ENCODE measurements at regions not wholly inside any gene's neighbourhood (a gene's known extent, or its start where the extent isn't known, plus 50 kb on each side); places are given as distances from the start of the nearest gene placed in this dataset.

DNA sequence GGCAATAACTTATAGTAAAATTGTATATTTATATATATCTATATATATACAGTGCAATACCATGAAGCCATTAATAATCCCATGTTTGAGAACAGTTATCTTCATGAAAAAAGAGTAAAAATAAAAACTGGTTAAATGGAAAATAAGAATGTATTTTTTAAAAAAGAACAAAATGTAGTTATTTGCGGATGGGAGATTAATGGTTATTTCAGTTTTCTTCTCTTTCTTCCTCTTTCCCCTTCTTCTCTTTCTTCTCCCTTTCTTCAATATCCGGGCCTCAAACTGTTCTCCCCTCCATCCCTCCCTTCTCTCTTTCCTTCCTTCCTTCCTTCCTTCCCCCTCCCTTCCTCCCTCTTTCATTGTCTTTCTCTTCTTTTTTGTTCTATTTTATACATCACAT, 1301.7 kb upstream of the IGFBP7 start:
- TF ChIP-seq, protein P1, sequence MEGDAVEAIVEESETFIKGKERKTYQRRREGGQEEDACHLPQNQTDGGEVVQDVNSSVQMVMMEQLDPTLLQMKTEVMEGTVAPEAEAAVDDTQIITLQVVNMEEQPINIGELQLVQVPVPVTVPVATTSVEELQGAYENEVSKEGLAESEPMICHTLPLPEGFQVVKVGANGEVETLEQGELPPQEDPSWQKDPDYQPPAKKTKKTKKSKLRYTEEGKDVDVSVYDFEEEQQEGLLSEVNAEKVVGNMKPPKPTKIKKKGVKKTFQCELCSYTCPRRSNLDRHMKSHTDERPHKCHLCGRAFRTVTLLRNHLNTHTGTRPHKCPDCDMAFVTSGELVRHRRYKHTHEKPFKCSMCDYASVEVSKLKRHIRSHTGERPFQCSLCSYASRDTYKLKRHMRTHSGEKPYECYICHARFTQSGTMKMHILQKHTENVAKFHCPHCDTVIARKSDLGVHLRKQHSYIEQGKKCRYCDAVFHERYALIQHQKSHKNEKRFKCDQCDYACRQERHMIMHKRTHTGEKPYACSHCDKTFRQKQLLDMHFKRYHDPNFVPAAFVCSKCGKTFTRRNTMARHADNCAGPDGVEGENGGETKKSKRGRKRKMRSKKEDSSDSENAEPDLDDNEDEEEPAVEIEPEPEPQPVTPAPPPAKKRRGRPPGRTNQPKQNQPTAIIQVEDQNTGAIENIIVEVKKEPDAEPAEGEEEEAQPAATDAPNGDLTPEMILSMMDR (IDR thresholded peaks at IDR 0.05): no peak
- DNase-seq: no peak
- Histone ChIP-seq H3K9me3 (no peaks in the 10 kb centered on the region), H3K4me3 (no peak overlapping the region), H3K36me3 (ENCODE audit: low read depth) (no peaks in the 10 kb centered on the region), H3K4me1 (ENCODE audit: low read depth) (no peaks in the 10 kb centered on the region)
- ATAC-seq: no peak
- intact Hi-C loops (cut with DNase I, micrococcal nuclease): no loop called here

DNA sequence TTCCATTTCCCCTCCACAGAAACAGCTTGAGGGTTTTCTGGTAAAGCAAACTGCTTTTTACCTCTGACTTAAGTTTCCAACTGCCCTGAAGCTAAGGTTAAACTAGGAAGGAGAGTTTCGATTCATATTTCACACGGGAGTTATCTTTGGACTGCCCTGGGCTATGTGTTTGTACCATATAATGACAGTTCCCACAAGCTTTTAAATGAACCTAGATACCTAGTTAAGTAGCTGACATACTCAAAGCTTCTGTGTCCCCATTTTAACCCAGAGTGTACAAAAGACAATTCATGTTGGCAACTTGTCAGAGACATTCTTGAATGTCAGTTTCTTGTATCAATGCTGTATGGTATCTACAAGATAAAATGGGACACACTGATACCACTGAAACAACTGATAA, 1296.6 kb upstream of the IGFBP7 start:
- Histone ChIP-seq H3K4me1 (ENCODE audit: low read depth) (no peaks in the 10 kb centered on the region), H3K9me3 (peaks cover 3% of the 10 kb centered on the region), H3K36me3 (ENCODE audit: low read depth) (no peaks in the 10 kb centered on the region), H3K4me3 (no peak overlapping the region)
- no peak for ATAC-seq
- DNase-seq: no peak
- TF ChIP-seq, protein P1 (IDR thresholded peaks at IDR 0.05): no peak
- intact Hi-C loops (cut with DNase I, micrococcal nuclease): no loop called here

DNA sequence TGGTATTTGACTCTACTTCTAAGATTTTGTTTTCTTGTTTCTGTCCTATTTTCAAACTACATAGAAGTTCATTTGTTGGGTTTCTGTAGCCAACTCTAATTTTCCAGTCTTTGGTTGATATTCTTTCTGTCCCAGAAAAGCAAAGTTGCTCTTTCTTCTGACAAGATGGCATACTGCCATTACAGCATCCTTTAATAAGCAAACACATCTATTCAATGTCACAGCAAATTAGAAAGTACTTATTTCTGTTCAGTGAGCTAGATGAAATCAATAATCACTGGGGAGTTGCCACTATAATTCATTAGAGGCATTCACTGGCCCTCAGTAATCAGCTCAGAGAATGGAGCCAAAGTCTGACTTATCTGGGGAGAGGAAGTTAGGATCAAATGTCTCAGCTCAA, 1258.0 kb upstream of the IGFBP7 start:
- intact Hi-C loops (cut with DNase I, micrococcal nuclease): no loop called here
- Histone ChIP-seq H3K4me1 (ENCODE audit: low read depth) (no peaks in the 10 kb centered on the region), H3K4me3 (no peak overlapping the region), H3K36me3 (ENCODE audit: low read depth) (no peaks in the 10 kb centered on the region), H3K9me3 (peaks cover 4% of the 10 kb centered on the region)
- TF ChIP-seq, protein P1 (IDR thresholded peaks at IDR 0.05): no peak
- DNase-seq (no peak), ATAC-seq (no peak)

DNA sequence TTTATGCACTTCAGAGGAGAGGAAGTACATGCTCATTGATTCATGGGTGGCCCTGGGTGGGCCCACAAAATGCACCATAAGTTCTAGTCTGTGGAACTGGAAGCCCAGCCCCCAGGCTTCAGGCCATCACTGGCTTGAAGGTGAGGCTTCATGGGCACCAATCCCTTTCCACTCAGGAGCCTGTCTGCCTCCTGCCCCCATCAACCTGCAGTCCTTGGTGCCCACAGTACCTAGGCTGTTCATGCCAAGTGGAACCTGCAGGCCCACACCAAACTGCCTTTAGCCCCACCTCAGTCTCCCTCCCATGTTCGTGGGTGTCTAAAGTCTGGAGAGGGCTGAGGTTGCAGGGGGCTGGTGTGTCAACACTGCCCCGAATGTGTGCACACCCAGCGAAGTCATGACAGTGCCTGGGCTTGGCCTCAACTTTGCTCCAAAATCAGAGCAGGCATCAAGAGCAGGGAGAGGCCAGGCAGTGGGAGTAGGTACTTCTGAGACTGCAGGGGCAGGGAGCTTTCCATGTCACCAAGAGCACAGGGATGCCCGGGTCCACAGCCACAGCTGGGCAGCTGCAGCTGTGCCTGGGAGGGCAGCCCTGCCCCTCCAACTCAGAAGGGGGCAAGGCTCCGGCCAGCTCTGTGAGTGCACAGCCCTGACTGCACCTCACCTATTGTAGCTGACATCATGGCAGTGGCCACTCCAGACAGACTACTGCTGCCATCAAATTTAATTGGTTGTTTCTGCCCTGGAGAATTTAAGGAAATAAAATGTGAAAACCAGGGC, 1250.4 kb upstream of the IGFBP7 start:
- ATAC-seq (no peak), DNase-seq (no peak)
- Histone ChIP-seq H3K4me3 (no peak overlapping the region), H3K4me1 (ENCODE audit: low read depth) (no peaks in the 10 kb centered on the region), H3K36me3 (ENCODE audit: low read depth) (no peaks in the 10 kb centered on the region), H3K9me3 (peaks cover 31% of the 10 kb centered on the region)
- TF ChIP-seq, protein P1 (IDR thresholded peaks at IDR 0.05): no peak
- intact Hi-C loops (cut with DNase I, micrococcal nuclease): no loop called here

DNA sequence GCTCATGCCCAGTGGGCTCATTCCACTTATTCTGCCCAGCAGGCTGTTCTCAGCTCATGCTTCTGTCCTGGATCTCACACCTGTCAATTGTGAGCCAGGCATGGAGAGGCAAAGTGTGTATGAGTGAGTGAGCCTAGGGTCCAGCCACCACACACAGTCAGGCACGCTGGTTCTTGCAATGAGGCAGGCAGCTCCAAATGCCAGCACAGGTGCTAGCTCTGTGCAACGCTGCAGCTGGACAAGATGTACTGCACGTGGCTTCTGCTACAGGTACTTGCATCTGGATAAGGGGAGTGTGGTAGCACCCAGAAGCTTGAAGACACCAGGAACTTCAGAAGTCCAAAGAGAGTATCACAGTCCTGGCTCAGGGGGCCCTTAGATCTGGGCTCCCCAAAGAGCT, 1249.4 kb upstream of the IGFBP7 start:
- peaks cover 31% of the 10 kb centered on the region for H3K9me3 ChIP-seq
- H3K4me1 ChIP-seq (ENCODE audit: low read depth): no peaks in the 10 kb centered on the region
- TF ChIP-seq, protein P1 (IDR thresholded peaks at IDR 0.05): no peak
- H3K4me3 ChIP-seq: no peak overlapping the region
- no peaks in the 10 kb centered on the region for H3K36me3 ChIP-seq (ENCODE audit: low read depth)
- ATAC-seq: no peak
- no peak for DNase-seq
- intact Hi-C loops (cut with DNase I, micrococcal nuclease): no loop called here

Data from mucosa of descending colon (tissue), 3 donors.